ENCODE measurements at regions not wholly inside any gene's neighbourhood (a gene's known extent, or its start where the extent isn't known, plus 50 kb on each side); places are given as distances from the start of the nearest gene placed in this dataset.
A peak's percentile ranks its signal among the peaks of the same experiment; 100 is the strongest.

- DNase-seq (ENCODE audit: low spot score), result no peak
Measured at GRCh38 chr2:174668075-174668474, 70.5 kb upstream of the WIPF1 start.

GRCh38 chr2:174667250-174667860 is 69.8 kb upstream of the WIPF1 start:
- DNase-seq (ENCODE audit: low spot score), result peak; percentile 27

- DNase-seq (ENCODE audit: low spot score), result no peak
Measured at GRCh38 chr2:174666845-174667244, 69.2 kb upstream of the WIPF1 start.

GRCh38 chr2:174666312-174666711 is 68.7 kb upstream of the WIPF1 start:
- DNase-seq (ENCODE audit: low spot score), result no peak

- no peak for DNase-seq (ENCODE audit: low spot score)
Measured at GRCh38 chr2:174664084-174664759, 66.6 kb upstream of the WIPF1 start.

GRCh38 chr2:174663550-174663949 is 65.9 kb upstream of the WIPF1 start:
- no peak for DNase-seq (ENCODE audit: low spot score)

GRCh38 chr2:174662859-174663258 is 65.3 kb upstream of the WIPF1 start:
- no peak for DNase-seq (ENCODE audit: low spot score)

GRCh38 chr2:174662459-174662858 is 64.9 kb upstream of the WIPF1 start:
- no peak for DNase-seq (ENCODE audit: low spot score)

GRCh38 chr2:174660984-174661675 is 63.5 kb upstream of the WIPF1 start:
- DNase-seq (ENCODE audit: low spot score), result no peak

GRCh38 chr2:174659069-174659900 is 61.7 kb upstream of the WIPF1 start:
- DNase-seq (ENCODE audit: low spot score), result no peak

- DNase-seq (ENCODE audit: low spot score), result no peak
Measured at GRCh38 chr2:174656676-174657176, 59.1 kb upstream of the WIPF1 start.

GRCh38 chr2:174656035-174656434 is 58.4 kb upstream of the WIPF1 start:
- no peak for DNase-seq (ENCODE audit: low spot score)

GRCh38 chr2:174654419-174654941 is 56.9 kb upstream of the WIPF1 start:
- DNase-seq (ENCODE audit: low spot score), result no peak

GRCh38 chr2:174648896-174649295 is 51.3 kb upstream of the WIPF1 start:
- DNase-seq (ENCODE audit: low spot score), result no peak
